NT2/D1 (cell line): ENCODE measurements at regions not wholly inside any gene's neighbourhood (a gene's known extent, or its start where the extent isn't known, plus 50 kb on each side); places are given as distances from the start of the nearest gene placed in this dataset.
"Not testable (repeated sequence)": the region's sequence is repeated elsewhere in the genome, so short reads cannot be mapped to it uniquely, and the experiment has no call there.

Source experiments
- SUZ12 ChIP-seq: IDR thresholded peaks from 2 replicates; pipeline ENCODE4 v1.6.1; 2011; ENCODE audit not compliant: insufficient read length, insufficient read depth; ENCODE audit errors: extremely low read depth
- YY1 ChIP-seq: IDR thresholded peaks from 2 replicates; pipeline ENCODE4 v1.6.1; 2011; ENCODE audit not compliant: insufficient read length, insufficient read depth
- ZNF274 ChIP-seq: IDR thresholded peaks from 2 replicates; pipeline ENCODE4 v1.6.1; 2011; ENCODE audit warnings: mild to moderate bottlenecking, low read depth, low read length

DNA sequence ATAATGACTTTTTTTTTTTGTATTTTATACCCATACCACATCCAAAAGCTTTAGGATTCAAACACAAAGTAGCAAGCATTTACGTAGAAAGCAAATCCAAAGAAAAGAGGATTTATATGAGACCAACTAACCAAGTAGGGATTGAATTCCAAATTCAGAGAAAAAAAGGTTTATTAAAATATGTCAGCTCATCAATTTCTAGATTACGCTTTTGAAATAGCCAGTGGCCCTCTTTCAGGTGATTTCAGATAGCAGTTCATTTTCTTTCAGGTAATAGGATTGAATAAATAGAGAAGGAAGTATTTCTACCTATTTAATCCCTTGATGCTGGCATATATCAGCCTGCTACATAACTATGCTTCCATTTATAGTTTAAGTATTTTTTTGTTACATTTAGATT is 822.3 kb downstream of the PRIM2 start:
- not testable (repeated sequence) for TF ChIP-seq YY1, ZNF274, SUZ12
